ENCODE measurements at regions not wholly inside any gene's neighbourhood (a gene's known extent, or its start where the extent isn't known, plus 50 kb on each side); places are given as distances from the start of the nearest gene placed in this dataset.

GRCh38 chr1:98034505-98034904, 113.7 kb upstream of the DPYD start:
- Histone ChIP-seq H3K9me3 (ENCODE audit: control insufficient read depth, low read length) (no peaks in the 10 kb centered on the region), H3K9ac (ENCODE audit: low read length) (no peak overlapping the region), H3K36me3 (ENCODE audit: control insufficient read depth, insufficient read depth, low read length, severe bottlenecking) (no peaks in the 10 kb centered on the region), H3K4me3 (ENCODE audit: low read length) (no peak overlapping the region), H3K27me3 (replicated peaks; ENCODE audit: control insufficient read depth, insufficient read depth, low read length) (no peaks in the 10 kb centered on the region), H3K4me1 (ENCODE audit: control insufficient read depth, insufficient read depth, low read length) (no peaks in the 10 kb centered on the region)
- no peak for DNase-seq (ENCODE audit: low read depth)

- H3K9me3 ChIP-seq (ENCODE audit: control insufficient read depth, low read length) = no peaks in the 10 kb centered on the region
- no peaks in the 10 kb centered on the region for H3K27me3 ChIP-seq (replicated peaks; ENCODE audit: control insufficient read depth, insufficient read depth, low read length)
- no peak overlapping the region for H3K9ac ChIP-seq (ENCODE audit: low read length)
- no peaks in the 10 kb centered on the region for H3K36me3 ChIP-seq (ENCODE audit: control insufficient read depth, insufficient read depth, low read length, severe bottlenecking)
- no peaks in the 10 kb centered on the region for H3K4me1 ChIP-seq (ENCODE audit: control insufficient read depth, insufficient read depth, low read length)
- no peak for DNase-seq (ENCODE audit: low read depth)
- no peak overlapping the region for H3K4me3 ChIP-seq (ENCODE audit: low read length)
Observed at GRCh38 chr1:98032958-98033357, 112.1 kb upstream of the DPYD start.

- Histone ChIP-seq H3K9ac (ENCODE audit: low read length) (no peak overlapping the region), H3K9me3 (ENCODE audit: control insufficient read depth, low read length) (no peaks in the 10 kb centered on the region), H3K4me1 (ENCODE audit: control insufficient read depth, insufficient read depth, low read length) (no peaks in the 10 kb centered on the region), H3K36me3 (ENCODE audit: control insufficient read depth, insufficient read depth, low read length, severe bottlenecking) (no peaks in the 10 kb centered on the region), H3K4me3 (ENCODE audit: low read length) (no peak overlapping the region), H3K27me3 (replicated peaks; ENCODE audit: control insufficient read depth, insufficient read depth, low read length) (no peaks in the 10 kb centered on the region)
- no peak for DNase-seq (ENCODE audit: low read depth)
Observed at GRCh38 chr1:98030976-98031375, 110.1 kb upstream of the DPYD start.

GRCh38 chr1:98030483-98030882, 109.6 kb upstream of the DPYD start:
- H3K27me3 ChIP-seq (replicated peaks; ENCODE audit: control insufficient read depth, insufficient read depth, low read length) = no peaks in the 10 kb centered on the region
- H3K9me3 ChIP-seq (ENCODE audit: control insufficient read depth, low read length) = no peaks in the 10 kb centered on the region
- H3K9ac ChIP-seq (ENCODE audit: low read length) = no peak overlapping the region
- H3K4me3 ChIP-seq (ENCODE audit: low read length) = no peak overlapping the region
- no peaks in the 10 kb centered on the region for H3K4me1 ChIP-seq (ENCODE audit: control insufficient read depth, insufficient read depth, low read length)
- no peak for DNase-seq (ENCODE audit: low read depth)
- no peaks in the 10 kb centered on the region for H3K36me3 ChIP-seq (ENCODE audit: control insufficient read depth, insufficient read depth, low read length, severe bottlenecking)

GRCh38 chr1:98028800-98029199, 108.0 kb upstream of the DPYD start:
- H3K9me3 ChIP-seq (ENCODE audit: control insufficient read depth, low read length) = no peaks in the 10 kb centered on the region
- no peak overlapping the region for H3K9ac ChIP-seq (ENCODE audit: low read length)
- H3K36me3 ChIP-seq (ENCODE audit: control insufficient read depth, insufficient read depth, low read length, severe bottlenecking) = no peaks in the 10 kb centered on the region
- no peak overlapping the region for H3K4me3 ChIP-seq (ENCODE audit: low read length)
- H3K27me3 ChIP-seq (replicated peaks; ENCODE audit: control insufficient read depth, insufficient read depth, low read length) = no peaks in the 10 kb centered on the region
- H3K4me1 ChIP-seq (ENCODE audit: control insufficient read depth, insufficient read depth, low read length) = no peaks in the 10 kb centered on the region
- no peak for DNase-seq (ENCODE audit: low read depth)

- Histone ChIP-seq H3K4me3 (ENCODE audit: low read length) (no peak overlapping the region), H3K9ac (ENCODE audit: low read length) (no peak overlapping the region), H3K27me3 (replicated peaks; ENCODE audit: control insufficient read depth, insufficient read depth, low read length) (no peaks in the 10 kb centered on the region), H3K4me1 (ENCODE audit: control insufficient read depth, insufficient read depth, low read length) (no peaks in the 10 kb centered on the region), H3K36me3 (ENCODE audit: control insufficient read depth, insufficient read depth, low read length, severe bottlenecking) (no peaks in the 10 kb centered on the region), H3K9me3 (ENCODE audit: control insufficient read depth, low read length) (no peaks in the 10 kb centered on the region)
- DNase-seq (ENCODE audit: low read depth) = no peak
Observed at GRCh38 chr1:98027103-98027705, 106.4 kb upstream of the DPYD start.

- no peaks in the 10 kb centered on the region for H3K27me3 ChIP-seq (replicated peaks; ENCODE audit: control insufficient read depth, insufficient read depth, low read length)
- no peak overlapping the region for H3K9ac ChIP-seq (ENCODE audit: low read length)
Observed at GRCh38 chr1:98025858-98026257, 105.0 kb upstream of the DPYD start.

GRCh38 chr1:98021126-98021525, 100.3 kb upstream of the DPYD start:
- Histone ChIP-seq H3K4me3 (ENCODE audit: low read length) (no peak overlapping the region), H3K36me3 (ENCODE audit: control insufficient read depth, insufficient read depth, low read length, severe bottlenecking) (no peaks in the 10 kb centered on the region), H3K9ac (ENCODE audit: low read length) (no peak overlapping the region), H3K27me3 (replicated peaks; ENCODE audit: control insufficient read depth, insufficient read depth, low read length) (no peaks in the 10 kb centered on the region), H3K4me1 (ENCODE audit: control insufficient read depth, insufficient read depth, low read length) (no peaks in the 10 kb centered on the region), H3K9me3 (ENCODE audit: control insufficient read depth, low read length) (no peaks in the 10 kb centered on the region)
- no peak for DNase-seq (ENCODE audit: low read depth)

More at GRCh38 chr1:98025858-98026257, 105.0 kb upstream of the DPYD start:
- H3K4me3 ChIP-seq (ENCODE audit: low read length) = no peak overlapping the region
- no peak for DNase-seq (ENCODE audit: low read depth)
- no peaks in the 10 kb centered on the region for H3K36me3 ChIP-seq (ENCODE audit: control insufficient read depth, insufficient read depth, low read length, severe bottlenecking)
- no peaks in the 10 kb centered on the region for H3K9me3 ChIP-seq (ENCODE audit: control insufficient read depth, low read length)
- no peaks in the 10 kb centered on the region for H3K4me1 ChIP-seq (ENCODE audit: control insufficient read depth, insufficient read depth, low read length)

GRCh38 chr1:98019747-98020146, 98.9 kb upstream of the DPYD start:
- Histone ChIP-seq H3K36me3 (ENCODE audit: control insufficient read depth, insufficient read depth, low read length, severe bottlenecking) (no peaks in the 10 kb centered on the region), H3K9me3 (ENCODE audit: control insufficient read depth, low read length) (no peaks in the 10 kb centered on the region), H3K4me1 (ENCODE audit: control insufficient read depth, insufficient read depth, low read length) (no peaks in the 10 kb centered on the region), H3K4me3 (ENCODE audit: low read length) (no peak overlapping the region), H3K27me3 (replicated peaks; ENCODE audit: control insufficient read depth, insufficient read depth, low read length) (no peaks in the 10 kb centered on the region), H3K9ac (ENCODE audit: low read length) (no peak overlapping the region)
- no peak for DNase-seq (ENCODE audit: low read depth)

- H3K36me3 ChIP-seq (ENCODE audit: control insufficient read depth, insufficient read depth, low read length, severe bottlenecking) = no peaks in the 10 kb centered on the region
- no peaks in the 10 kb centered on the region for H3K9me3 ChIP-seq (ENCODE audit: control insufficient read depth, low read length)
- no peak for DNase-seq (ENCODE audit: low read depth)
- no peaks in the 10 kb centered on the region for H3K4me1 ChIP-seq (ENCODE audit: control insufficient read depth, insufficient read depth, low read length)
- no peak overlapping the region for H3K9ac ChIP-seq (ENCODE audit: low read length)
- H3K4me3 ChIP-seq (ENCODE audit: low read length) = no peak overlapping the region
- no peaks in the 10 kb centered on the region for H3K27me3 ChIP-seq (replicated peaks; ENCODE audit: control insufficient read depth, insufficient read depth, low read length)
Observed at GRCh38 chr1:98018074-98018473, 97.2 kb upstream of the DPYD start.

GRCh38 chr1:98017184-98017583, 96.3 kb upstream of the DPYD start:
- H3K4me1 ChIP-seq (ENCODE audit: control insufficient read depth, insufficient read depth, low read length) = no peaks in the 10 kb centered on the region
- no peak overlapping the region for H3K4me3 ChIP-seq (ENCODE audit: low read length)
- no peak for DNase-seq (ENCODE audit: low read depth)
- H3K27me3 ChIP-seq (replicated peaks; ENCODE audit: control insufficient read depth, insufficient read depth, low read length) = no peaks in the 10 kb centered on the region
- H3K9me3 ChIP-seq (ENCODE audit: control insufficient read depth, low read length) = no peaks in the 10 kb centered on the region
- no peaks in the 10 kb centered on the region for H3K36me3 ChIP-seq (ENCODE audit: control insufficient read depth, insufficient read depth, low read length, severe bottlenecking)
- H3K9ac ChIP-seq (ENCODE audit: low read length) = no peak overlapping the region

GRCh38 chr1:98008373-98008772, 87.5 kb upstream of the DPYD start:
- DNase-seq (ENCODE audit: low read depth) = no peak
- no peaks in the 10 kb centered on the region for H3K9me3 ChIP-seq (ENCODE audit: control insufficient read depth, low read length)
- no peak overlapping the region for H3K4me3 ChIP-seq (ENCODE audit: low read length)
- H3K4me1 ChIP-seq (ENCODE audit: control insufficient read depth, insufficient read depth, low read length) = peaks cover 12% of the 10 kb centered on the region
- H3K36me3 ChIP-seq (ENCODE audit: control insufficient read depth, insufficient read depth, low read length, severe bottlenecking) = no peaks in the 10 kb centered on the region
- H3K27me3 ChIP-seq (replicated peaks; ENCODE audit: control insufficient read depth, insufficient read depth, low read length) = no peaks in the 10 kb centered on the region
- no peak overlapping the region for H3K9ac ChIP-seq (ENCODE audit: low read length)
